ENCODE measurements at regions not wholly inside any gene's neighbourhood (a gene's known extent, or its start where the extent isn't known, plus 50 kb on each side); places are given as distances from the start of the nearest gene placed in this dataset.
A peak's percentile ranks its signal among the peaks of the same experiment; 100 is the strongest.

DNA sequence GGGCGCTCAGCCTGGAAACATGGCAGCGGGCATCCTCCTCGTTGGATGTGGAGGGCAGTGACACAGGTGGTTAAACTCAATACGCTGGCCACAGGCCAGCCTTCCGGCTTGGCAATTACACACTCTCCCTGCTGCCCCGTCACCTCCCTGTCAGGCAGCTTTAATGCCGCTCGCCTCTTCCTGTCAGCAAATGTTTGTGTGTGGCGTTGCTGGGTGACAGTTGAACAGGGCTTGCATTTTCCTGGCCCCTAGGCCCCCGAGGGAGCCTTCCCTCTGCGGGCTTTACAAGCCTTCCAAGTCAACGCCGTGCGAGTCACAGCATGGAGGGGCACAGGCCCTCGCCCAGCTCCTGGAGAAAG is 620.0 kb downstream of the BCOR start:
- in situ Hi-C loops (cut with HindIII; ENCODE audit: low sequenced_read_pairs): no loop called here
- no peak for DNase-seq (ENCODE audit: low read depth)
- no peak overlapping the region for H3K4me3 ChIP-seq (ENCODE audit: low read depth, low read length)
- TF ChIP-seq, protein P1, sequence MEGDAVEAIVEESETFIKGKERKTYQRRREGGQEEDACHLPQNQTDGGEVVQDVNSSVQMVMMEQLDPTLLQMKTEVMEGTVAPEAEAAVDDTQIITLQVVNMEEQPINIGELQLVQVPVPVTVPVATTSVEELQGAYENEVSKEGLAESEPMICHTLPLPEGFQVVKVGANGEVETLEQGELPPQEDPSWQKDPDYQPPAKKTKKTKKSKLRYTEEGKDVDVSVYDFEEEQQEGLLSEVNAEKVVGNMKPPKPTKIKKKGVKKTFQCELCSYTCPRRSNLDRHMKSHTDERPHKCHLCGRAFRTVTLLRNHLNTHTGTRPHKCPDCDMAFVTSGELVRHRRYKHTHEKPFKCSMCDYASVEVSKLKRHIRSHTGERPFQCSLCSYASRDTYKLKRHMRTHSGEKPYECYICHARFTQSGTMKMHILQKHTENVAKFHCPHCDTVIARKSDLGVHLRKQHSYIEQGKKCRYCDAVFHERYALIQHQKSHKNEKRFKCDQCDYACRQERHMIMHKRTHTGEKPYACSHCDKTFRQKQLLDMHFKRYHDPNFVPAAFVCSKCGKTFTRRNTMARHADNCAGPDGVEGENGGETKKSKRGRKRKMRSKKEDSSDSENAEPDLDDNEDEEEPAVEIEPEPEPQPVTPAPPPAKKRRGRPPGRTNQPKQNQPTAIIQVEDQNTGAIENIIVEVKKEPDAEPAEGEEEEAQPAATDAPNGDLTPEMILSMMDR (IDR thresholded peaks at IDR 0.05; ENCODE audit: low read depth, low read length, missing control alignments): no peak

DNA sequence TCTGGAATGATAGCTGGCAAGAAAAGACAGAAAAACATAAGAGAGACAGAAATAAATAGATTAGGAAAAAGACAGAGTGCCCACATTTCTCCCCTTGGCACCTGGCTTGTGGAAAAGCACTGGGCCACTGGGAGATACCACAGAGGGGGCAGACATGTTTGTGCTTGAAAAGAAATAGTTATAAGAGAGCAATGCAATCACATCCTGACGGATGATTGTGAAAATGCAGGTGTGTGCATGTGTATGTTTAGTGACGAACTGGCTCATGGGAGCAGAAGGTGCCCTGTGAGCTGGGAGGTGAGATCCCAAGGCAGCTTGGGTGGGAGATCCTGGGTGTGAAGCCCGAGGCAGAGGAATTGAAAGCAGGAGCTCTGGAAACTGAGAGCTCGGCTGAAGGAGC is 617.9 kb downstream of the BCOR start:
- in situ Hi-C loops (cut with HindIII; ENCODE audit: low sequenced_read_pairs): no loop called here
- no peak overlapping the region for H3K4me3 ChIP-seq (ENCODE audit: low read depth, low read length)
- TF ChIP-seq, protein P1 (IDR thresholded peaks at IDR 0.05; ENCODE audit: low read depth, low read length, missing control alignments): no peak
- no peak for DNase-seq (ENCODE audit: low read depth)

DNA sequence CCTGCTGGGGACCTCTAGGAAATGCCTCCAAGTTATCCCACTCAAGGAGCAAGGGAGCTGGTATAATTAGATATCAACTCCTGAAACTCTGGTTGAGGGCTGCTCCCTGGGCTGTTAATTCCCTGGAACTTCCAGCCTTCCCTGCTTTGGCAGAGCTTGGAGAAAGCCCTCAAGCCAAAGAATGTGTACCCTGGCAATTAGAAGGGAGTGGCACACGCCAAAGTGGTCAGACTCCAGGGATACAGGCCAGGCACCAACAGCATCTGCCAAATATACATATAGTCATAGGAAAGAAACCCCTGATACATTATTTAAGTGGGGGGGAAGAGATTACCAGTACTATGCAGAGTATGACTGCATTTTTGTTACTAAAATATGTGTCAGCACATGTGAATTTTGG is 616.8 kb downstream of the BCOR start:
- in situ Hi-C loops (cut with HindIII; ENCODE audit: low sequenced_read_pairs): no loop called here
- no peak overlapping the region for H3K4me3 ChIP-seq (ENCODE audit: low read depth, low read length)
- TF ChIP-seq, protein P1 (IDR thresholded peaks at IDR 0.05; ENCODE audit: low read depth, low read length, missing control alignments): no peak
- DNase-seq (ENCODE audit: low read depth): no peak

DNA sequence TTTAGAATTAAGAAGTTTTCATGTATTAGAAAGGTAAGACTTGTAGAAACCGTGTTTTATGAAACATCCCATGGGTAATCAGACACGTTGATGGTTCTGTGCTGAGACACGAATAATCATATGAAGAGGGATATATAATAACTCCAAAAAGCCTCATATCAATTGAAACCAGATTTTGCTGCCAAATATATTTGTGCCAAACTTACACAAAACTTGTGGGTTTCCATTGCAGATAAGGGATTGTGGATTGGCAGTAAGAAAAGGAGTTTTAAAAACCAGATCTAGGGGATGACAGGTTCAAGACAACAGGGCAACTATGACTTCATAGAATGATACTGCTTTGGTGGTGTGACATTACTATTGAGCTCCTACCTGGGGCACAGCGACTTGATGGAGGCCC is 616.1 kb downstream of the BCOR start:
- H3K4me3 ChIP-seq (ENCODE audit: low read depth, low read length): no peak overlapping the region
- TF ChIP-seq, protein P1 (IDR thresholded peaks at IDR 0.05; ENCODE audit: low read depth, low read length, missing control alignments): no peak
- in situ Hi-C loops (cut with HindIII; ENCODE audit: low sequenced_read_pairs): no loop called here
- DNase-seq (ENCODE audit: low read depth): no peak

DNA sequence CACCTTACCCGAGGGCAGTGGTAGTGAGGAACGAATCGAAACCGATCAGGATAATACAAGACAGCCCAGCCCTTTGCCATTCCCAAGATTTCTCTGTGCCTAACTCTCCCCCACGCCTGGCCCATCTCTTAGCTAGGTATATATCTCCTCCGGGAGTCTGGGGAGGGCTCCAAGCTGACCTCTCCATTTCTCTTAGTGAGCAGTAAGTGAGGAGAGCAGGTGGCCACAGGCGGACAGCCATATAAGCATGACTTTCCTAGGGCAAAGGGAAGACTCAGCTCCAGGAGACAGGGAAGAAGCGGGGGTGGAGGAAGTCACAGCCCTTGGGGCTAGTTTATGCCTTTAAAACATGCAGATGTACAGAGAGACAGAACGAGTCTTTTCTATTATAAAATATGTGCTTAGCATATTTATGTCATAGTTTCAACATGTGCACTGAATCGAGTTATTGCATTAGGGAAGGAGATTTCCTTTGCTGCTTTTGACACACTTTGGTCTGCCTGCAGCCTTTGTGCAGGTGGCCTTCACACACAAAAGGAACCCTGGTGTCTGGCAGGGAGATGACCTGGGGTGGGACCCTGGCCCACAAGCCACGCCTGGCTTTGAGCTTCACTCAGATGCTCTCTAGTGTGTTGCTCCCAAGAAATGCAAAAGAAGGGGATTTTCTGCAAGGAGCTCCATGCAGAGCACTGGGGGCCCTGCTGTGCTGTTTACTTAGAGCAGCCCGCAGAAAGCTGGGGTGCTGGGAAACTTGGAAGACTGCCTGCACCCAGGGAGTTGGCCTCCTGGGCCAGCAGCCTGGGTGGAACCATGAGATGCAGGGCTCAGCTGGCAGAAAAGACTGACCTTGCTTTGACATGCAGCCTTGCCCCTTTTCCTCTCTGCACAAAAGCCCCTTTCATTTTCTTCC is 613.3 kb downstream of the BCOR start:
- TF ChIP-seq, protein P1 (IDR thresholded peaks at IDR 0.05; ENCODE audit: low read depth, low read length, missing control alignments): no peak
- no peak overlapping the region for H3K4me3 ChIP-seq (ENCODE audit: low read depth, low read length)
- in situ Hi-C loops (cut with HindIII; ENCODE audit: low sequenced_read_pairs): no loop called here
- DNase-seq (ENCODE audit: low read depth): peak; percentile 28

DNA sequence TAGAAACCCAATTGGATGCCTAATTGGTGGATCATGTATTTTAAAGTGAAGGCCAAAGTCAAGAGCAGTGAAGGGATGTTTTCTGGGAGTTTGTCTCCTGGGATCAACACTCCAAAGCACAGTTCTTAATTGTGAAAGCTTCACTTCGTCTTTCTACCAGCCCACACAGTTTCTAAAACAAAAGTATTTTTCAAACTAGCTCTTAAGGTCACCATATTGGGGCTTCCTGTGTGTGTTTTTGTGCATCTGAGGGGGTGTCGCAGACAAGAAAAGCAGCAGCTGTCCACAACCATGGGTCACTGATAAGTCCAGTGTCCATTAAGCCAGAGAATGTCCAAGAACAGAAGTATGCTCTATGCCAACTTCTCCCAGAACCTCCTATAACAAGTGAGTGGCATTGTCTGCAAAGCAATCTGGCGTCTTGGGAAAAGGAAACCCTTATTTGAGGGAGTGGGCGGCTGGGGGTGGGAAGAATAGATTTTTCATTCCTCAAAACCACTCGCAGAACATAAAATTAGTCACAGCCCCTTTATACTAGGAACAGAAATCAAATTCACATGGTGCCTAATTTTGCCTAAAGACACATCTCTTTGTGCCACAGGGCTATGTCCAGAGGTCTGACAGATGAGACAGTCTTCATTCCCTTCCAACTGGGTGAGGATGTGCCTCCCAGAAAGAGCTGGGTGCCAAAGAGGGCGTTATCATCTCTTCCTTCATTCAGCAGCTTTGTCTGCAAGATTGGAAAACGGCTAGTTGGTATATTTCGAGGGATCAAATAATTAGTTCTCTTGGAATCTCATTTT is 610.4 kb downstream of the BCOR start:
- TF ChIP-seq, protein P1 (IDR thresholded peaks at IDR 0.05; ENCODE audit: low read depth, low read length, missing control alignments): no peak
- in situ Hi-C loops (cut with HindIII; ENCODE audit: low sequenced_read_pairs): no loop called here
- H3K4me3 ChIP-seq (ENCODE audit: low read depth, low read length): no peak overlapping the region
- no peak for DNase-seq (ENCODE audit: low read depth)
